ENCODE measurements at regions not wholly inside any gene's neighbourhood (a gene's known extent, or its start where the extent isn't known, plus 50 kb on each side); places are given as distances from the start of the nearest gene placed in this dataset.

- Histone ChIP-seq H3K4me3 (no peak overlapping the region), H3K36me3 (ENCODE audit: control insufficient read depth in 4 of 4, insufficient read depth in 4 of 4, low read length in 4 of 4) (no peaks in the 10 kb centered on the region), H3K9ac (ENCODE audit: insufficient read depth in 1 of 2, low read length in 2 of 2) (no peak overlapping the region), H3K27ac (ENCODE audit: low read depth in 1 of 2, low read length in 1 of 2) (no peak overlapping the region), H3K9me3 (ENCODE audit: control insufficient read depth in 4 of 4, insufficient read depth in 3 of 4, low read length in 3 of 4) (no peaks in the 10 kb centered on the region), H3K4me1 (ENCODE audit: control insufficient read depth in 5 of 5, insufficient read depth in 5 of 5, low read length in 5 of 5) (peaks cover 0 to 31% (median 6%) of the 10 kb centered on the region in 5 donors), H3K27me3 (ENCODE audit: control insufficient read depth in 3 of 3, insufficient read depth in 3 of 3, low read length in 2 of 3) (no peaks in the 10 kb centered on the region)
- WGBS, 2 donors, result 49 to 70% methylated on average over 4 of the region's 4 CpGs
- no peak for ATAC-seq (ENCODE audit: insufficient read depth, low FRiP score)
- no peak for TF ChIP-seq CTCF (IDR thresholded peaks at IDR 0.05; ENCODE audit: control extremely low read depth, extremely low read depth)
- DNase-seq, result peak in 2 of 3 donors; percentile 44 to 48
Measured at GRCh38 chr7:15862016-15862780, 175.7 kb upstream of the MEOX2 start.

- Histone ChIP-seq H3K9ac (ENCODE audit: insufficient read depth in 1 of 2, low read length in 2 of 2) (no peak overlapping the region), H3K27me3 (ENCODE audit: control insufficient read depth in 3 of 3, insufficient read depth in 3 of 3, low read length in 2 of 3) (no peaks in the 10 kb centered on the region), H3K4me3 (no peak overlapping the region), H3K27ac (ENCODE audit: low read depth in 1 of 2, low read length in 1 of 2) (no peak overlapping the region), H3K4me1 (ENCODE audit: control insufficient read depth in 5 of 5, insufficient read depth in 5 of 5, low read length in 5 of 5) (peaks cover 0 to 43% (median 6%) of the 10 kb centered on the region in 5 donors), H3K9me3 (ENCODE audit: control insufficient read depth in 4 of 4, insufficient read depth in 3 of 4, low read length in 3 of 4) (no peaks in the 10 kb centered on the region), H3K36me3 (ENCODE audit: control insufficient read depth in 4 of 4, insufficient read depth in 4 of 4, low read length in 4 of 4) (no peaks in the 10 kb centered on the region)
- no peak for TF ChIP-seq CTCF (IDR thresholded peaks at IDR 0.05; ENCODE audit: control extremely low read depth, extremely low read depth)
- WGBS, 2 donors, result 60 to 65% methylated on average over 1 of the region's 1 CpG
- DNase-seq (no peak), ATAC-seq (ENCODE audit: insufficient read depth, low FRiP score) (no peak)
Measured at GRCh38 chr7:15860264-15860949, 173.9 kb upstream of the MEOX2 start.

- Histone ChIP-seq H3K27me3 (ENCODE audit: control insufficient read depth in 3 of 3, insufficient read depth in 3 of 3, low read length in 2 of 3) (no peaks in the 10 kb centered on the region), H3K36me3 (ENCODE audit: control insufficient read depth in 4 of 4, insufficient read depth in 4 of 4, low read length in 4 of 4) (no peaks in the 10 kb centered on the region), H3K9me3 (ENCODE audit: control insufficient read depth in 4 of 4, insufficient read depth in 3 of 4, low read length in 3 of 4) (no peaks in the 10 kb centered on the region), H3K27ac (ENCODE audit: low read depth in 1 of 2, low read length in 1 of 2) (no peak overlapping the region), H3K4me3 (no peak overlapping the region), H3K9ac (ENCODE audit: insufficient read depth in 1 of 2, low read length in 2 of 2) (no peak overlapping the region), H3K4me1 (ENCODE audit: control insufficient read depth in 5 of 5, insufficient read depth in 5 of 5, low read length in 5 of 5) (peaks cover 0 to 21% (median 9%) of the 10 kb centered on the region in 5 donors)
- ATAC-seq (ENCODE audit: insufficient read depth, low FRiP score), result no peak
- WGBS, 2 donors, result 80 to 83% methylated on average over 3 of the region's 3 CpGs
- DNase-seq, result peak in 1 of 3 donors; percentile 35
- TF ChIP-seq CTCF (IDR thresholded peaks at IDR 0.05; ENCODE audit: control extremely low read depth, extremely low read depth), result no peak
Measured at GRCh38 chr7:15857026-15857425, 170.5 kb upstream of the MEOX2 start.
